COLO668 (cell line): ENCODE measurements at regions not wholly inside any gene's neighbourhood (a gene's known extent, or its start where the extent isn't known, plus 50 kb on each side); places are given as distances from the start of the nearest gene placed in this dataset.
"Not testable (repeated sequence)": the region's sequence is repeated elsewhere in the genome, so short reads cannot be mapped to it uniquely, and the experiment has no call there.

ENCODE experiments used
- DNase-seq: peaks from one replicate; lab custom pipeline; 2025; ENCODE audit not compliant: unreplicated experiment; lab: John Stamatoyannopoulos, UW

- no peak for DNase-seq
These were observed 136.5 kb upstream of the SMIM31 start for GRCh38 chr4:164617426-164617825.

GRCh38 chr4:164617911-164618310 lies 136.0 kb upstream of the SMIM31 start:
- DNase-seq: no peak

- no peak for DNase-seq
These were observed 131.9 kb upstream of the SMIM31 start for GRCh38 chr4:164621886-164622521.

- no peak for DNase-seq
These were observed 130.8 kb upstream of the SMIM31 start for GRCh38 chr4:164623099-164623498.

GRCh38 chr4:164639001-164639400 lies 114.9 kb upstream of the SMIM31 start:
- no peak for DNase-seq

GRCh38 chr4:164648151-164648848 lies 105.6 kb upstream of the SMIM31 start:
- no peak for DNase-seq

- DNase-seq: no peak
These were observed 105.1 kb upstream of the SMIM31 start for GRCh38 chr4:164648849-164649212.

GRCh38 chr4:164659765-164660164 lies 94.2 kb upstream of the SMIM31 start:
- no peak for DNase-seq

GRCh38 chr4:164676152-164676551 lies 77.8 kb upstream of the SMIM31 start:
- not testable (repeated sequence) for DNase-seq

- DNase-seq: no peak
These were observed 70.9 kb upstream of the SMIM31 start for GRCh38 chr4:164683040-164683439.

- DNase-seq: no peak
These were observed 58.3 kb upstream of the SMIM31 start for GRCh38 chr4:164695650-164696049.

- DNase-seq: no peak
These were observed 53.5 kb upstream of the SMIM31 start for GRCh38 chr4:164700471-164700870.

- DNase-seq: no peak
These were observed 52.3 kb upstream of the SMIM31 start for GRCh38 chr4:164701665-164702064.
